ENCODE measurements at regions not wholly inside any gene's neighbourhood (a gene's known extent, or its start where the extent isn't known, plus 50 kb on each side); places are given as distances from the start of the nearest gene placed in this dataset.

- FAIRE-seq (no peak), DNase-seq (ENCODE audit: low read depth) (peak; percentile 86)
- Histone ChIP-seq H3K79me2 (ENCODE audit: insufficient read depth, low read length) (no peaks in the 10 kb centered on the region), H3K4me3 (ENCODE audit: insufficient read depth, low read depth, low read length) (no peak overlapping the region), H3K4me1 (ENCODE audit: insufficient read depth, low read length) (peaks cover 5% of the 10 kb centered on the region), H3K36me3 (ENCODE audit: insufficient read depth, low read length) (no peaks in the 10 kb centered on the region), H3K9me3 (ENCODE audit: insufficient read depth, low read depth, low read length) (no peaks in the 10 kb centered on the region), H3K27me3 (ENCODE audit: insufficient read depth, low read length) (no peaks in the 10 kb centered on the region), H2AFZ (ENCODE audit: low read depth, low read length) (no peak overlapping the region), H3K9ac (ENCODE audit: low read length) (no peak overlapping the region), H4K20me1 (ENCODE audit: insufficient read depth, low read length) (no peaks in the 10 kb centered on the region), H3K27ac (ENCODE audit: low read depth, low read length) (peak overlapping the region; percentile 21), H3K4me2 (ENCODE audit: low read length) (no peak overlapping the region)
- TF ChIP-seq EZH2 (IDR thresholded peaks at IDR 0.05; ENCODE audit: insufficient read depth, low read length) (no peak), CTCF (IDR thresholded peaks at IDR 0.05; ENCODE audit: insufficient read depth, low read depth, low read length) (peak; percentile 31)
- no peak overlapping the region for H3K4me3 Mint-ChIP-seq (ENCODE audit: unreplicated experiment)
- no peaks in the 10 kb centered on the region for H3K27me3 Mint-ChIP-seq (ENCODE audit: low read depth, unreplicated experiment)
- H3K9me3 Mint-ChIP-seq (ENCODE audit: unreplicated experiment): peaks cover 6% of the 10 kb centered on the region
- no peaks in the 10 kb centered on the region for H3K36me3 Mint-ChIP-seq (ENCODE audit: low read depth, unreplicated experiment)
- H3K4me1 Mint-ChIP-seq (ENCODE audit: low read depth, unreplicated experiment): peaks cover 17% of the 10 kb centered on the region
- H3K27ac Mint-ChIP-seq (ENCODE audit: unreplicated experiment): peak overlapping the region; percentile 85
Observed at GRCh38 chr6:153790048-153790447, 249.0 kb upstream of the OPRM1 start.

GRCh38 chr6:153787341-153787606, 251.8 kb upstream of the OPRM1 start:
- H3K4me1 Mint-ChIP-seq (ENCODE audit: low read depth, unreplicated experiment): peaks cover 17% of the 10 kb centered on the region
- H3K4me3 ChIP-seq (ENCODE audit: insufficient read depth, low read depth, low read length): no peak overlapping the region

GRCh38 chr6:153781306-153781705, 257.7 kb upstream of the OPRM1 start:
- FAIRE-seq: no peak
- Mint-ChIP-seq H3K4me1 (ENCODE audit: low read depth, unreplicated experiment) (peaks cover 4% of the 10 kb centered on the region), H3K36me3 (ENCODE audit: low read depth, unreplicated experiment) (peaks cover 2% of the 10 kb centered on the region), H3K27ac (ENCODE audit: unreplicated experiment) (no peak overlapping the region), H3K4me3 (ENCODE audit: unreplicated experiment) (no peak overlapping the region), H3K9me3 (ENCODE audit: unreplicated experiment) (peaks cover 4% of the 10 kb centered on the region), H3K27me3 (ENCODE audit: low read depth, unreplicated experiment) (no peaks in the 10 kb centered on the region)
- Histone ChIP-seq H4K20me1 (ENCODE audit: insufficient read depth, low read length) (no peaks in the 10 kb centered on the region), H3K4me3 (ENCODE audit: insufficient read depth, low read depth, low read length) (no peak overlapping the region), H3K9me3 (ENCODE audit: insufficient read depth, low read depth, low read length) (no peaks in the 10 kb centered on the region), H3K79me2 (ENCODE audit: insufficient read depth, low read length) (no peaks in the 10 kb centered on the region), H3K27ac (ENCODE audit: low read depth, low read length) (no peak overlapping the region), H3K36me3 (ENCODE audit: insufficient read depth, low read length) (no peaks in the 10 kb centered on the region), H3K9ac (ENCODE audit: low read length) (no peak overlapping the region), H3K27me3 (ENCODE audit: insufficient read depth, low read length) (no peaks in the 10 kb centered on the region), H2AFZ (ENCODE audit: low read depth, low read length) (no peak overlapping the region), H3K4me1 (ENCODE audit: insufficient read depth, low read length) (no peaks in the 10 kb centered on the region), H3K4me2 (ENCODE audit: low read length) (no peak overlapping the region)
- no peak for TF ChIP-seq CTCF (IDR thresholded peaks at IDR 0.05; ENCODE audit: insufficient read depth, low read depth, low read length)
- no peak for TF ChIP-seq EZH2 (IDR thresholded peaks at IDR 0.05; ENCODE audit: insufficient read depth, low read length)
- DNase-seq (ENCODE audit: low read depth): no peak

More at GRCh38 chr6:153787341-153787606, 251.8 kb upstream of the OPRM1 start:
- H3K36me3 ChIP-seq (ENCODE audit: insufficient read depth, low read length): no peaks in the 10 kb centered on the region
- Mint-ChIP-seq H3K27me3 (ENCODE audit: low read depth, unreplicated experiment) (no peaks in the 10 kb centered on the region), H3K4me3 (ENCODE audit: unreplicated experiment) (no peak overlapping the region), H3K9me3 (ENCODE audit: unreplicated experiment) (peaks cover 6% of the 10 kb centered on the region), H3K36me3 (ENCODE audit: low read depth, unreplicated experiment) (no peaks in the 10 kb centered on the region), H3K27ac (ENCODE audit: unreplicated experiment) (no peak overlapping the region)
- no peaks in the 10 kb centered on the region for H3K27me3 ChIP-seq (ENCODE audit: insufficient read depth, low read length)
- H3K9ac ChIP-seq (ENCODE audit: low read length): no peak overlapping the region
- FAIRE-seq (no peak), DNase-seq (ENCODE audit: low read depth) (no peak)
- peaks cover 5% of the 10 kb centered on the region for H3K4me1 ChIP-seq (ENCODE audit: insufficient read depth, low read length)
- no peak overlapping the region for H3K4me2 ChIP-seq (ENCODE audit: low read length)
- TF ChIP-seq CTCF (IDR thresholded peaks at IDR 0.05; ENCODE audit: insufficient read depth, low read depth, low read length) (no peak), EZH2 (IDR thresholded peaks at IDR 0.05; ENCODE audit: insufficient read depth, low read length) (no peak)
- no peaks in the 10 kb centered on the region for H4K20me1 ChIP-seq (ENCODE audit: insufficient read depth, low read length)
- H2AFZ ChIP-seq (ENCODE audit: low read depth, low read length): no peak overlapping the region
- no peaks in the 10 kb centered on the region for H3K9me3 ChIP-seq (ENCODE audit: insufficient read depth, low read depth, low read length)
- no peaks in the 10 kb centered on the region for H3K79me2 ChIP-seq (ENCODE audit: insufficient read depth, low read length)
- no peak overlapping the region for H3K27ac ChIP-seq (ENCODE audit: low read depth, low read length)
